ENCODE measurements at regions not wholly inside any gene's neighbourhood (a gene's known extent, or its start where the extent isn't known, plus 50 kb on each side); places are given as distances from the start of the nearest gene placed in this dataset.

- Histone ChIP-seq H3K9me3 (ENCODE audit: insufficient read depth, low read depth, low read length) (no peaks in the 10 kb centered on the region), H3K27ac (ENCODE audit: low read length) (no peak overlapping the region), H3K9ac (ENCODE audit: low read depth, low read length) (no peak overlapping the region), H3K4me3 (ENCODE audit: low read length) (no peak overlapping the region), H3K36me3 (ENCODE audit: insufficient read depth, low read depth, low read length) (no peaks in the 10 kb centered on the region), H3K4me1 (ENCODE audit: insufficient read depth, low read length) (peaks cover 3% of the 10 kb centered on the region; the same call in 1 of the 2 replicates), H3K27me3 (ENCODE audit: insufficient read depth, low read length) (no peaks in the 10 kb centered on the region)
Measured at GRCh38 chr4:62544428-62544827, 1344.3 kb downstream of the ADGRL3 start.

- H3K4me1 ChIP-seq (ENCODE audit: insufficient read depth, low read length): no peaks in the 10 kb centered on the region
- H3K4me3 ChIP-seq (ENCODE audit: low read length): no peak overlapping the region
- H3K9me3 ChIP-seq (ENCODE audit: insufficient read depth, low read depth, low read length): no peaks in the 10 kb centered on the region
- H3K9ac ChIP-seq (ENCODE audit: low read depth, low read length): no peak overlapping the region
- no peaks in the 10 kb centered on the region for H3K36me3 ChIP-seq (ENCODE audit: insufficient read depth, low read depth, low read length)
- H3K27me3 ChIP-seq (ENCODE audit: insufficient read depth, low read length): no peaks in the 10 kb centered on the region
- H3K27ac ChIP-seq (ENCODE audit: low read length): no peak overlapping the region
Measured at GRCh38 chr4:62543002-62543401, 1342.9 kb downstream of the ADGRL3 start.

GRCh38 chr4:62533573-62533972 is 1333.4 kb downstream of the ADGRL3 start:
- no peak overlapping the region for H3K4me3 ChIP-seq (ENCODE audit: low read length)

GRCh38 chr4:62531731-62532130 is 1331.6 kb downstream of the ADGRL3 start:
- H3K36me3 ChIP-seq (ENCODE audit: insufficient read depth, low read depth, low read length): no peaks in the 10 kb centered on the region
- H3K4me1 ChIP-seq (ENCODE audit: insufficient read depth, low read length): peaks cover 14% of the 10 kb centered on the region; the same call in 1 of the 2 replicates
- H3K9ac ChIP-seq (ENCODE audit: low read depth, low read length): no peak overlapping the region
- no peaks in the 10 kb centered on the region for H3K27me3 ChIP-seq (ENCODE audit: insufficient read depth, low read length)
- no peak overlapping the region for H3K4me3 ChIP-seq (ENCODE audit: low read length)
- H3K9me3 ChIP-seq (ENCODE audit: insufficient read depth, low read depth, low read length): no peaks in the 10 kb centered on the region
- no peak overlapping the region for H3K27ac ChIP-seq (ENCODE audit: low read length)

More at GRCh38 chr4:62533573-62533972, 1333.4 kb downstream of the ADGRL3 start:
- Histone ChIP-seq H3K36me3 (ENCODE audit: insufficient read depth, low read depth, low read length) (no peaks in the 10 kb centered on the region), H3K27me3 (ENCODE audit: insufficient read depth, low read length) (no peaks in the 10 kb centered on the region), H3K9ac (ENCODE audit: low read depth, low read length) (no peak overlapping the region), H3K4me1 (ENCODE audit: insufficient read depth, low read length) (peaks cover 14% of the 10 kb centered on the region; the same call in 1 of the 2 replicates), H3K9me3 (ENCODE audit: insufficient read depth, low read depth, low read length) (no peaks in the 10 kb centered on the region), H3K27ac (ENCODE audit: low read length) (no peak overlapping the region)

GRCh38 chr4:62531264-62531663 is 1331.1 kb downstream of the ADGRL3 start:
- Histone ChIP-seq H3K27ac (ENCODE audit: low read length) (no peak overlapping the region), H3K36me3 (ENCODE audit: insufficient read depth, low read depth, low read length) (no peaks in the 10 kb centered on the region), H3K9me3 (ENCODE audit: insufficient read depth, low read depth, low read length) (0 out of 2 replicates have a peak, but pooled peaks cover under 1% of the 10 kb centered on the region), H3K4me1 (ENCODE audit: insufficient read depth, low read length) (peaks cover 14% of the 10 kb centered on the region; the same call in 1 of the 2 replicates), H3K9ac (ENCODE audit: low read depth, low read length) (no peak overlapping the region), H3K4me3 (ENCODE audit: low read length) (no peak overlapping the region), H3K27me3 (ENCODE audit: insufficient read depth, low read length) (no peaks in the 10 kb centered on the region)

- peaks cover 14% of the 10 kb centered on the region; the same call in 1 of the 2 replicates for H3K4me1 ChIP-seq (ENCODE audit: insufficient read depth, low read length)
- H3K9ac ChIP-seq (ENCODE audit: low read depth, low read length): no peak overlapping the region
- no peak overlapping the region for H3K4me3 ChIP-seq (ENCODE audit: low read length)
- H3K27me3 ChIP-seq (ENCODE audit: insufficient read depth, low read length): no peaks in the 10 kb centered on the region
- no peaks in the 10 kb centered on the region for H3K36me3 ChIP-seq (ENCODE audit: insufficient read depth, low read depth, low read length)
- H3K9me3 ChIP-seq (ENCODE audit: insufficient read depth, low read depth, low read length): peaks cover 18% of the 10 kb centered on the region; the same call in 1 of the 2 replicates
- no peak overlapping the region for H3K27ac ChIP-seq (ENCODE audit: low read length)
Measured at GRCh38 chr4:62528874-62529273, 1328.7 kb downstream of the ADGRL3 start.

- Histone ChIP-seq H3K9ac (ENCODE audit: low read depth, low read length) (no peak overlapping the region), H3K4me1 (ENCODE audit: insufficient read depth, low read length) (peaks cover 14% of the 10 kb centered on the region; the same call in 1 of the 2 replicates), H3K27ac (ENCODE audit: low read length) (no peak overlapping the region), H3K9me3 (ENCODE audit: insufficient read depth, low read depth, low read length) (peaks cover 25% of the 10 kb centered on the region; the same call in 1 of the 2 replicates), H3K36me3 (ENCODE audit: insufficient read depth, low read depth, low read length) (no peaks in the 10 kb centered on the region), H3K27me3 (ENCODE audit: insufficient read depth, low read length) (no peaks in the 10 kb centered on the region), H3K4me3 (ENCODE audit: low read length) (no peak overlapping the region)
Measured at GRCh38 chr4:62526671-62527070, 1326.5 kb downstream of the ADGRL3 start.

GRCh38 chr4:62523256-62523655 is 1323.1 kb downstream of the ADGRL3 start:
- H3K4me3 ChIP-seq (ENCODE audit: low read length): no peak overlapping the region
- peaks cover 25% of the 10 kb centered on the region; the same call in 1 of the 2 replicates for H3K9me3 ChIP-seq (ENCODE audit: insufficient read depth, low read depth, low read length)
- no peak overlapping the region for H3K27ac ChIP-seq (ENCODE audit: low read length)
- H3K9ac ChIP-seq (ENCODE audit: low read depth, low read length): no peak overlapping the region
- no peaks in the 10 kb centered on the region for H3K36me3 ChIP-seq (ENCODE audit: insufficient read depth, low read depth, low read length)
- no peaks in the 10 kb centered on the region for H3K27me3 ChIP-seq (ENCODE audit: insufficient read depth, low read length)
- no peaks in the 10 kb centered on the region for H3K4me1 ChIP-seq (ENCODE audit: insufficient read depth, low read length)

- no peak overlapping the region for H3K27ac ChIP-seq (ENCODE audit: low read length)
- no peaks in the 10 kb centered on the region for H3K4me1 ChIP-seq (ENCODE audit: insufficient read depth, low read length)
- H3K9me3 ChIP-seq (ENCODE audit: insufficient read depth, low read depth, low read length): peaks cover 25% of the 10 kb centered on the region; the same call in 1 of the 2 replicates
- no peak overlapping the region for H3K9ac ChIP-seq (ENCODE audit: low read depth, low read length)
- H3K36me3 ChIP-seq (ENCODE audit: insufficient read depth, low read depth, low read length): no peaks in the 10 kb centered on the region
- H3K27me3 ChIP-seq (ENCODE audit: insufficient read depth, low read length): no peaks in the 10 kb centered on the region
- H3K4me3 ChIP-seq (ENCODE audit: low read length): no peak overlapping the region
Measured at GRCh38 chr4:62522273-62522672, 1322.1 kb downstream of the ADGRL3 start.

GRCh38 chr4:62517716-62518115 is 1317.6 kb downstream of the ADGRL3 start:
- no peak overlapping the region for H3K27ac ChIP-seq (ENCODE audit: low read length)
- H3K27me3 ChIP-seq (ENCODE audit: insufficient read depth, low read length): no peaks in the 10 kb centered on the region
- H3K4me1 ChIP-seq (ENCODE audit: insufficient read depth, low read length): peaks cover 3% of the 10 kb centered on the region; the same call in 1 of the 2 replicates
- no peak overlapping the region for H3K4me3 ChIP-seq (ENCODE audit: low read length)
- H3K9me3 ChIP-seq (ENCODE audit: insufficient read depth, low read depth, low read length): no peaks in the 10 kb centered on the region
- H3K36me3 ChIP-seq (ENCODE audit: insufficient read depth, low read depth, low read length): no peaks in the 10 kb centered on the region
- H3K9ac ChIP-seq (ENCODE audit: low read depth, low read length): no peak overlapping the region

- no peak overlapping the region for H3K4me3 ChIP-seq (ENCODE audit: low read length)
- H3K27ac ChIP-seq (ENCODE audit: low read length): no peak overlapping the region
- H3K27me3 ChIP-seq (ENCODE audit: insufficient read depth, low read length): no peaks in the 10 kb centered on the region
- H3K9ac ChIP-seq (ENCODE audit: low read depth, low read length): no peak overlapping the region
- no peaks in the 10 kb centered on the region for H3K9me3 ChIP-seq (ENCODE audit: insufficient read depth, low read depth, low read length)
- H3K36me3 ChIP-seq (ENCODE audit: insufficient read depth, low read depth, low read length): no peaks in the 10 kb centered on the region
- peaks cover 3% of the 10 kb centered on the region; the same call in 1 of the 2 replicates for H3K4me1 ChIP-seq (ENCODE audit: insufficient read depth, low read length)
Measured at GRCh38 chr4:62513306-62513705, 1313.2 kb downstream of the ADGRL3 start.

- H3K4me1 ChIP-seq (ENCODE audit: insufficient read depth, low read length): peaks cover 3% of the 10 kb centered on the region; the same call in 1 of the 2 replicates
- no peaks in the 10 kb centered on the region for H3K27me3 ChIP-seq (ENCODE audit: insufficient read depth, low read length)
- no peak overlapping the region for H3K4me3 ChIP-seq (ENCODE audit: low read length)
- H3K9ac ChIP-seq (ENCODE audit: low read depth, low read length): no peak overlapping the region
- no peak overlapping the region for H3K27ac ChIP-seq (ENCODE audit: low read length)
- no peaks in the 10 kb centered on the region for H3K9me3 ChIP-seq (ENCODE audit: insufficient read depth, low read depth, low read length)
- no peaks in the 10 kb centered on the region for H3K36me3 ChIP-seq (ENCODE audit: insufficient read depth, low read depth, low read length)
Measured at GRCh38 chr4:62512271-62512670, 1312.1 kb downstream of the ADGRL3 start.

All from iPS-20b (cell line).